ENCODE measurements at regions not wholly inside any gene's neighbourhood (a gene's known extent, or its start where the extent isn't known, plus 50 kb on each side); places are given as distances from the start of the nearest gene placed in this dataset.
"Not testable (repeated sequence)": the region's sequence is repeated elsewhere in the genome, so short reads cannot be mapped to it uniquely, and the experiment has no call there.

GRCh38 chr4:117821834-117822233 lies 212.5 kb upstream of the NDST3 start:
- DNase-seq: no peak

DNA sequence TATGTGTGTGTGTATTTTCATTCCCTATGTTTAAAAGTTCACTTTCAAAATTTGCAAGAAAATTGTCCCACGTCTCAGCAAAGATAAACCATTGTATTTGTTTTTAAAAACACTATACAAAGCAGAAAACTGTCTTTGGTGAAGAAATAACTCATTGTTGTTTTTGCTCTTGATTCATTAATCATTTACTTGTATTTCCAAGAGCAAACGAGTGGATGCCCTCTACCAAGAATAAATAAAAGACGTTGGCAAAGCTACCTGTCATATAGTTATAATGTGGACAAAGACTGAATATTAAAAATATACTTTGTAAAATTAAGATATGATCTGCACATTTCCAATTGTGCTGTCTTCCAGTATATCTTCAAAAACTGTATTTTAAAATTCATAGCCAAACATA lies 210.9 kb upstream of the NDST3 start:
- DNase-seq: no peak

DNA sequence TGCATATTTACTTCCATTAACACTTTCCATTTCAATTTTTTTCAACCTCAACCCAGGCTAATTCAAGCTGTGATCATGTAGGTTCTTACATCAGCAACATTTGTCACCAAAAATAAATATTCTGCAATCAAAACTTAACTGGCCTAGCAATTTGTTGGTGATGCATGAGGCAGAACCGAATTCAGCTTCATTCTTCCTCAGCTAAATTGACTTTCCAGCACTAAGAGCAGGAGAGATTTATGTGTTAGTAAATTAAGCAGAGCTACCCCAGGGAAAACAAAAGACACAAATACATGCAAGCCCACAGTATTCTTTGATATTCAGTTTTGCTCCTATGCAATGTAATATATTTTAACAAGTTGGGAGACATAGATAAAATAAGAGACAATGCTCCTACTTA lies 208.7 kb upstream of the NDST3 start:
- DNase-seq: no peak

DNA sequence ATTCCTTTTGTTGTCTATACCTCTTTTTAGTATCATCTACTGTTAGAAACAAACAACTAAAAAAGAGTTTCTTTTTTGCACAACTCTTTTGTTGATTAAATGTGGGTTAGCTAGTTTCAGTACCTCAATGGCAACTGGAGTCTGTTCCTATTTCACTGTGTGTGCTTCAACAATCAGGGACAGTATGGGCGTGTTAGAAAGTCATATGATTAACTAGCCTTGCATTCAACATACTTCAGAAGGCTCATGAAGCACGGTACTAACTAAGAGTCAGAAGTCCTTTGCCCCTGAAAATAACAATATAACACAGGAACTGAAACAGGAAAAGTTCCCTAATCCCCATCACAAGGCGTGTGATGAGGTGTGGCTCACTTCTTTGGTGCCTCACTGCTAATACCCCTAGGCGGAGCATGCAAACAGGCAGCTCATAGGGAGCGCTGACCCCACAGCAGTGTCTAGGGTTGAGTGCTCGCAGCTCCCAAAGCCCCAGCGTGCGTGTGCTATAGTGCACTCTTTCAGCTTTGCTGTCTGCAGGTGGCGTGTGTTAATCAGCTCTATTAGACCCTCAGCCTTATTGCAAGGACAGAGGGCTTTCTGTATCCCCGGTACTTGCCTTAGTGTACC lies 203.1 kb upstream of the NDST3 start:
- DNase-seq: no peak

DNA sequence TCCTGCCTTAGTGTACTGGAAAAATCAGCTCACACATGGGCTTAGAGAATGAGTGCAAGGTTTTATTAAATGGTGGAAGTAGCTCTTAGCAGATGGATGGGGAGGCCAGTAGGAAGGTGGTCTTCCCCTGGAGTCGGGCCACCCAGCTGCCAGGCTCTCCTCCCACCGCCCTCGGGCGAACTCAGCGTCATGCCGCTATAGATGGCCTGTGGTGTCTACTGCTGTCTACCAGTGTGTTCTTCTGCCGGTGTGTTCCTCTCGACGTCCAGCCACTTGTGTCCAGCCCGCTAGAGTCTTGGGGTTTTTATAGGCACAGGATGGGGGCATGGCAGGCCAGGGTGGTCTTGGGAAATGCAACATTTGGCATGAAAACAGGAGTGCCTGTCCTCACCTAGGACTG lies 198.7 kb upstream of the NDST3 start:
- no peak for DNase-seq

DNA sequence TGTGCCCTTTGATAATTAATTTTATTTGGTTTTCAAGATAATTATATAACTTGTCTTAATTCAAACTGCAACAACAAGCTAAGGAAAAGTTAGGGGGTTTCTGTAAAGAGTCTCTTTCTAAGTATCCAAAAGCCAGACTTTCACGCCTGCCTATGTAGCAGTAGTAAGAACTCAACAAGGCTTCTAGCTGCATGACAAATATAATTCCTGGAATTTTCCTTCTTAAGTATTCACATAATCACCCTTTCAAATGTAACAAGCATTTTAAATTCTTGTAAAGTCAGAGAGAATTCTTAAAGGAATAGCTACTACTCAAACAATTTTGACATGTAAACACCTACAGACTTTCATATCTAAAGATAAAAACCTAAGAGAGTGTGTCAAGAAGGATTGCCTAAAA lies 189.7 kb upstream of the NDST3 start:
- no peak for DNase-seq

- no peak for DNase-seq
Measured at GRCh38 chr4:117845270-117845669, 189.0 kb upstream of the NDST3 start.

- DNase-seq: no peak
Measured at GRCh38 chr4:117847849-117848248, 186.4 kb upstream of the NDST3 start.

DNA sequence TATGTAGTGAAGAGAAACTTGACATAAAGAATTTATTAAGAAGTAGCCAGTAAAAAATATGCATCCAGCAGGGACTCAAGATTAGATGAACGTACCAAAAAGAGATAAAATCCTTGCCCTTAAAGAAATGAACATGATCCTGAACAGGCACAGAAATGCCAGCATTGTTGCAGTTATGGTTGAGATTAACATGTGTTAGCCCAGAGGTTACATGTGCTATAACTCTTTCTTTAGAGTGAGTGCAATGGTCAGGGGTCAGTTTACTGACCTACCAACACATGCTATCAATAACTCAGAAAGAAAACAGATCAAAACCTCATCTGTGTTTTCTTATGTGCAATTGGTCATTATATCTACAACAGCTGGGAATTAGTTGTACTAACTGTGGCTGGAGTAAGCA lies 166.1 kb upstream of the NDST3 start:
- DNase-seq: no peak

GRCh38 chr4:117873779-117874178 lies 160.5 kb upstream of the NDST3 start:
- DNase-seq: no peak

GRCh38 chr4:117874216-117874615 lies 160.1 kb upstream of the NDST3 start:
- peak; percentile 47 for DNase-seq

- DNase-seq: no peak
Measured at GRCh38 chr4:117889978-117890377, 144.3 kb upstream of the NDST3 start.

DNA sequence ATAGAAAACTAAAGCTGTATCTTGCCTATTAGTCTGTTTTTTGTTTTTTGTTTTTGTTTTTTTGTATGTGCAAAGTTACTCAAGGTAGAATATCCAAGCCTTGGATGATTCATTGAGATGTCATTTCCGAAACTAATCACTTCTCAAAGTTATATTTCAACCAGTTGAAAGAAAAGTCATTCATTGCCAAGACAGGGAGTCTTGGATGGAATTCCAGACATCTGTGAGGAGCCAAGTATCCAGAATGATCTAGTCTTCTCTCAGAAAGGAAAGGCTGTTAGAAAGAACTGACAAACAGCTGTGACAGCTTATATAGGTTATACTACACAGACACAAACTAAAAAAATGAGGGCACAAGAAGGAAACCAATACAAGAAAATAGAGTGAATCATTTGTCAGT lies 141.1 kb upstream of the NDST3 start:
- no peak for DNase-seq

GRCh38 chr4:117898496-117898895 lies 135.8 kb upstream of the NDST3 start:
- DNase-seq: no peak

GRCh38 chr4:117900832-117901231 lies 133.5 kb upstream of the NDST3 start:
- DNase-seq: no peak

- no peak for DNase-seq
Measured at GRCh38 chr4:117907646-117908045, 126.6 kb upstream of the NDST3 start.

- DNase-seq: no peak
Measured at GRCh38 chr4:117908306-117909207, 125.7 kb upstream of the NDST3 start.

GRCh38 chr4:117916728-117917127 lies 117.6 kb upstream of the NDST3 start:
- no peak for DNase-seq

DNA sequence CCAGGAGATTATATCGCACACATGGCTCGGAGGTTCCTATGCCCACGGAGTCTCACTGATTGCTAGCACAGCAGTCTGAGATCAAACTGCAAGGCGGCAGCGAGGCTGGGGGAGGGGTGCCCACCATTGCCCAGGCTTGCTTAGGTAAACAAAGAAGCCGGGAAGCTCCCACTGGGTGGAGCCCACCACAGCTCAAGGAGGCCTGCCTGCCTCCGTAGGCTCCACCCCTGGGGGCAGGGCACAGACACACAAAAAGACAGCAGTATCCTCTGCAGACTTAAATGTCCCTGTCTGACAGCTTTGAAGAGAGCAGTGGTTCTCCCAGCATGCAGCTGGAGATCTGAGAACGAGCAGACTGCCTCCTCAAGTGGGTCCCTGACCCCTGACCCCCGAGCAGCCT lies 112.0 kb upstream of the NDST3 start:
- DNase-seq: not testable (repeated sequence)

- DNase-seq: not testable (repeated sequence)
Measured at GRCh38 chr4:117927823-117928222, 106.5 kb upstream of the NDST3 start.

- no peak for DNase-seq
Measured at GRCh38 chr4:117941611-117942010, 92.7 kb upstream of the NDST3 start.

- no peak for DNase-seq
Measured at GRCh38 chr4:117949621-117950020, 84.7 kb upstream of the NDST3 start.

GRCh38 chr4:117957571-117957970 lies 76.7 kb upstream of the NDST3 start:
- DNase-seq: no peak

DNA sequence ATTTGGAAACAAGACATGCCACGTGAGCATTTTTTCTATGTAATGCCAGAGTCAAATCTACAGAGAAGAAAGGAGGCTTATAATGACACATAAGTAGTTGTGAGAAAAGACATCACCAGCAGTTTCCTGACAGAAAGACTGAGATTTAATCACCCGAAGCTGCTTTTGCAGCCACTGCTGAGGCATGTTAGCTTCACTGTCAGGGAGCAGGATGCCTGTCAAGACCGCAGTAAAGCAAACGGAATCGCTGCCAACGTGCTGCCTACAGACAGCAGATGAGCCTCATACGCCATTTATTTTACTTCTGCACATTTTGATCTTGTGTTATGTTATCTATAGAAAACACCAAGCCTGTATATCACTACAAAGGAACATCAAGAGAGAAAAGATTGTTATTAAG lies 68.7 kb upstream of the NDST3 start:
- no peak for DNase-seq

GRCh38 chr4:117968606-117969005 lies 65.7 kb upstream of the NDST3 start:
- no peak for DNase-seq

All from NCI-H1048 (cell line).